ENCODE measurements at regions not wholly inside any gene's neighbourhood (a gene's known extent, or its start where the extent isn't known, plus 50 kb on each side); places are given as distances from the start of the nearest gene placed in this dataset.
"Not testable (repeated sequence)": the region's sequence is repeated elsewhere in the genome, so short reads cannot be mapped to it uniquely, and the experiment has no call there.

- no peak for DNase-seq
Measured at GRCh38 chr16:52309446-52310416, 237.2 kb downstream of the TOX3 start.

- DNase-seq, result no peak
Measured at GRCh38 chr16:52308051-52308450, 238.9 kb downstream of the TOX3 start.

GRCh38 chr16:52301026-52301425, 245.9 kb downstream of the TOX3 start:
- no peak for DNase-seq

GRCh38 chr16:52298769-52299168, 248.2 kb downstream of the TOX3 start:
- no peak for DNase-seq

- not testable (repeated sequence) for DNase-seq
Measured at GRCh38 chr16:52296706-52297315, 250.1 kb downstream of the TOX3 start.

- no peak for DNase-seq
Measured at GRCh38 chr16:52296076-52296475, 250.9 kb downstream of the TOX3 start.

GRCh38 chr16:52294660-52295059, 252.3 kb downstream of the TOX3 start:
- no peak for DNase-seq

GRCh38 chr16:52293204-52293603, 253.7 kb downstream of the TOX3 start:
- DNase-seq, result no peak

- DNase-seq, result no peak
Measured at GRCh38 chr16:52283584-52284375, 263.2 kb downstream of the TOX3 start.

GRCh38 chr16:52283018-52283417, 263.9 kb downstream of the TOX3 start:
- DNase-seq, result no peak

- no peak for DNase-seq
Measured at GRCh38 chr16:52280086-52280485, 266.9 kb downstream of the TOX3 start.

GRCh38 chr16:52271088-52271750, 275.7 kb downstream of the TOX3 start:
- DNase-seq, result no peak

GRCh38 chr16:52265446-52265861, 281.5 kb downstream of the TOX3 start:
- DNase-seq, result no peak

GRCh38 chr16:52257534-52257933, 289.4 kb downstream of the TOX3 start:
- no peak for DNase-seq

GRCh38 chr16:52256310-52257078, 290.4 kb downstream of the TOX3 start:
- DNase-seq, result no peak

GRCh38 chr16:52254746-52255145, 292.2 kb downstream of the TOX3 start:
- no peak for DNase-seq

- no peak for DNase-seq
Measured at GRCh38 chr16:52252680-52253079, 294.3 kb downstream of the TOX3 start.

GRCh38 chr16:52251495-52251894, 295.4 kb downstream of the TOX3 start:
- DNase-seq, result no peak

GRCh38 chr16:52247737-52248136, 299.2 kb downstream of the TOX3 start:
- DNase-seq, result no peak

GRCh38 chr16:52238710-52239109, 308.2 kb downstream of the TOX3 start:
- DNase-seq, result no peak

GRCh38 chr16:52237823-52238222, 309.1 kb downstream of the TOX3 start:
- DNase-seq, result no peak

- no peak for DNase-seq
Measured at GRCh38 chr16:52235186-52235585, 311.8 kb downstream of the TOX3 start.
